ENCODE measurements at regions not wholly inside any gene's neighbourhood (a gene's known extent, or its start where the extent isn't known, plus 50 kb on each side); places are given as distances from the start of the nearest gene placed in this dataset.

- TF ChIP-seq, protein P1, sequence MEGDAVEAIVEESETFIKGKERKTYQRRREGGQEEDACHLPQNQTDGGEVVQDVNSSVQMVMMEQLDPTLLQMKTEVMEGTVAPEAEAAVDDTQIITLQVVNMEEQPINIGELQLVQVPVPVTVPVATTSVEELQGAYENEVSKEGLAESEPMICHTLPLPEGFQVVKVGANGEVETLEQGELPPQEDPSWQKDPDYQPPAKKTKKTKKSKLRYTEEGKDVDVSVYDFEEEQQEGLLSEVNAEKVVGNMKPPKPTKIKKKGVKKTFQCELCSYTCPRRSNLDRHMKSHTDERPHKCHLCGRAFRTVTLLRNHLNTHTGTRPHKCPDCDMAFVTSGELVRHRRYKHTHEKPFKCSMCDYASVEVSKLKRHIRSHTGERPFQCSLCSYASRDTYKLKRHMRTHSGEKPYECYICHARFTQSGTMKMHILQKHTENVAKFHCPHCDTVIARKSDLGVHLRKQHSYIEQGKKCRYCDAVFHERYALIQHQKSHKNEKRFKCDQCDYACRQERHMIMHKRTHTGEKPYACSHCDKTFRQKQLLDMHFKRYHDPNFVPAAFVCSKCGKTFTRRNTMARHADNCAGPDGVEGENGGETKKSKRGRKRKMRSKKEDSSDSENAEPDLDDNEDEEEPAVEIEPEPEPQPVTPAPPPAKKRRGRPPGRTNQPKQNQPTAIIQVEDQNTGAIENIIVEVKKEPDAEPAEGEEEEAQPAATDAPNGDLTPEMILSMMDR (IDR thresholded peaks at IDR 0.05; ENCODE audit: insufficient read depth, low read depth, low read length): no peak
- no peak for TF ChIP-seq EZH2 (IDR thresholded peaks at IDR 0.05; ENCODE audit: insufficient read depth, low read length)
Measured at GRCh38 chr1:95685081-95685480, 451.1 kb downstream of the RWDD3 start.

Data from astrocyte (in vitro differentiated cells and primary cell).